Fibroblast of skin of left quadriceps (primary cell): ENCODE measurements at regions not wholly inside any gene's neighbourhood (a gene's known extent, or its start where the extent isn't known, plus 50 kb on each side); places are given as distances from the start of the nearest gene placed in this dataset.

Experiments used
- DNase-seq, 2 experiments: peaks; one replicate each; pipeline ENCODE4 v3.0.0-alpha.2; 2013; ENCODE audit warnings: low read depth in 2 of 2

GRCh38 chr4:45358573-45359506, 632.5 kb upstream of the GNPDA2 start:
- no peak for DNase-seq

GRCh38 chr4:45353161-45353560, 626.8 kb upstream of the GNPDA2 start:
- DNase-seq, result no peak

- no peak for DNase-seq
Observed at GRCh38 chr4:45350438-45350837, 624.1 kb upstream of the GNPDA2 start.

- no peak for DNase-seq
Observed at GRCh38 chr4:45349859-45350258, 623.5 kb upstream of the GNPDA2 start.

GRCh38 chr4:45346816-45347435, 620.6 kb upstream of the GNPDA2 start:
- DNase-seq, result no peak

- no peak for DNase-seq
Observed at GRCh38 chr4:45345558-45345957, 619.2 kb upstream of the GNPDA2 start.

- no peak for DNase-seq
Observed at GRCh38 chr4:45331802-45332201, 605.4 kb upstream of the GNPDA2 start.

- no peak for DNase-seq
Observed at GRCh38 chr4:45327544-45327943, 601.2 kb upstream of the GNPDA2 start.

- no peak for DNase-seq
Observed at GRCh38 chr4:45324455-45325417, 598.4 kb upstream of the GNPDA2 start.

GRCh38 chr4:45323453-45324058, 597.2 kb upstream of the GNPDA2 start:
- DNase-seq, result no peak

- no peak for DNase-seq
Observed at GRCh38 chr4:45317739-45318138, 591.4 kb upstream of the GNPDA2 start.

- no peak for DNase-seq
Observed at GRCh38 chr4:45317276-45317675, 590.9 kb upstream of the GNPDA2 start.

- no peak for DNase-seq
Observed at GRCh38 chr4:45316257-45316656, 589.9 kb upstream of the GNPDA2 start.

GRCh38 chr4:45302828-45303227, 576.5 kb upstream of the GNPDA2 start:
- DNase-seq, result no peak

GRCh38 chr4:45294464-45294863, 568.1 kb upstream of the GNPDA2 start:
- no peak for DNase-seq

- no peak for DNase-seq
Observed at GRCh38 chr4:45293335-45293734, 567.0 kb upstream of the GNPDA2 start.

GRCh38 chr4:45292844-45293243, 566.5 kb upstream of the GNPDA2 start:
- DNase-seq, result no peak

- DNase-seq, result no peak
Observed at GRCh38 chr4:45284400-45285085, 558.2 kb upstream of the GNPDA2 start.

- no peak for DNase-seq
Observed at GRCh38 chr4:45283352-45283751, 557.0 kb upstream of the GNPDA2 start.

- DNase-seq, result no peak
Observed at GRCh38 chr4:45280121-45280520, 553.8 kb upstream of the GNPDA2 start.

- no peak for DNase-seq
Observed at GRCh38 chr4:45275862-45276261, 549.5 kb upstream of the GNPDA2 start.
